ENCODE measurements at regions not wholly inside any gene's neighbourhood (a gene's known extent, or its start where the extent isn't known, plus 50 kb on each side); places are given as distances from the start of the nearest gene placed in this dataset.

DNA sequence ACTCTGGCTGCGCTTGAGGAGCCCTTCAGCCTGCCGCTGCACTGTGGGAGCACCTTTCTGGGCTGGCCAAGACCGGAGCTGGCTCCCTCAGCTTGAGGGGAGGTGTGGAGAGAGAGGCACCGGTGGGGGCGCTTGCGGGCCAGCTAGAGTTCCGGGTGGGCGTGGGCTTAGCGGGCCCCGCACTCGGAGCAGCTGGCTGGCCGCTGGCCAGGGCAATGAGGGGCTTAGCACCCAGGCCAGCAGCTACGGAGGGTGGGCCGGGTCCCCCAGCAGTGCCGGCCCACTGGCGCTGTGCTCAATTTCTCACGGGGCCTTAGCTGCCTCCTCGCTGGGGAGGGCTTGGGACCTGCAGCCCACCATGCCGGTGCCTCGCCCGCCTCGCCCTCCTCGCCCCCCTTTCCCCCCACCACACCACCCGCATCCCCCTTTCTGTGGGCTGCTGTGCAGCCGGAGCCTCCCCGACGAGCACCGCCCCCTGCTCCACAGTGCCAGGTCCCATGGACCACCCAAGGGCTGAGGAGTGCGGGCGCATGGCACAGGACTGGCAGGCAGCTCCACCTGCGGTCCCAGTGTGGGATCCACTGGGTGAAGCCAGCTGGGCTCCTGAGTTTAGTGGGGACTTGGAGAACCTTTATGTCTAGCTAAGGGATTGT is 954.5 kb downstream of the DTWD2 start:
- H3K9me3 ChIP-seq: no peaks in the 10 kb centered on the region
- no peak for DNase-seq
- TF ChIP-seq, protein P1, sequence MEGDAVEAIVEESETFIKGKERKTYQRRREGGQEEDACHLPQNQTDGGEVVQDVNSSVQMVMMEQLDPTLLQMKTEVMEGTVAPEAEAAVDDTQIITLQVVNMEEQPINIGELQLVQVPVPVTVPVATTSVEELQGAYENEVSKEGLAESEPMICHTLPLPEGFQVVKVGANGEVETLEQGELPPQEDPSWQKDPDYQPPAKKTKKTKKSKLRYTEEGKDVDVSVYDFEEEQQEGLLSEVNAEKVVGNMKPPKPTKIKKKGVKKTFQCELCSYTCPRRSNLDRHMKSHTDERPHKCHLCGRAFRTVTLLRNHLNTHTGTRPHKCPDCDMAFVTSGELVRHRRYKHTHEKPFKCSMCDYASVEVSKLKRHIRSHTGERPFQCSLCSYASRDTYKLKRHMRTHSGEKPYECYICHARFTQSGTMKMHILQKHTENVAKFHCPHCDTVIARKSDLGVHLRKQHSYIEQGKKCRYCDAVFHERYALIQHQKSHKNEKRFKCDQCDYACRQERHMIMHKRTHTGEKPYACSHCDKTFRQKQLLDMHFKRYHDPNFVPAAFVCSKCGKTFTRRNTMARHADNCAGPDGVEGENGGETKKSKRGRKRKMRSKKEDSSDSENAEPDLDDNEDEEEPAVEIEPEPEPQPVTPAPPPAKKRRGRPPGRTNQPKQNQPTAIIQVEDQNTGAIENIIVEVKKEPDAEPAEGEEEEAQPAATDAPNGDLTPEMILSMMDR (IDR thresholded peaks at IDR 0.05): no peak
- TF ChIP-seq POLR2A (IDR thresholded peaks at IDR 0.05): no peak

DNA sequence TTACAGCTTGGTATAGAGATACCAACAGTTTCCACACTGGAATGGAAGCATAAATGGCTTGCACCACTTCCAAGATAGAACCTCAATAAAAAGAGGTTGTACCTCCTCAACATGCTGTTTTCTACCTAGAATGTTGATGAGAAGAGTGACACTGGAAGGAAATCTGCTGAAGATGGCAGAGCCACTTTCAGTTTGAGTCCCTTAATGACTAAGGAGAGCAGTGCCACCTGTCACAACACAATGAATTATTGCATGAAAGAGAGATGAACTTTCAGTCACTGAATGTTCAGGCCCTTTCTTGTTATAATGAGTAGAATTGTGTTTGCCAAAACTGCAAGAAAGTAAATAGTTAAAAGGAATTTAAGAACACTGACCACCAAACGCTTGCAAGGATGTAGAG is 958.5 kb downstream of the DTWD2 start:
- H3K4me1 ChIP-seq: no peaks in the 10 kb centered on the region
- H3K36me3 ChIP-seq: no peaks in the 10 kb centered on the region
- H3K9me3 ChIP-seq: no peaks in the 10 kb centered on the region
- H3K27ac ChIP-seq: no peak overlapping the region
- no peak for DNase-seq
- TF ChIP-seq, protein P1 (IDR thresholded peaks at IDR 0.05): no peak
- no peak for TF ChIP-seq POLR2A (IDR thresholded peaks at IDR 0.05)
- H3K27me3 ChIP-seq: no peaks in the 10 kb centered on the region
- no peak overlapping the region for H3K4me3 ChIP-seq

More for the DNA sequence above, 954.5 kb downstream of the DTWD2 start:
- no peak overlapping the region for H3K27ac ChIP-seq
- H3K4me1 ChIP-seq: no peaks in the 10 kb centered on the region
- H3K27me3 ChIP-seq: no peaks in the 10 kb centered on the region
- H3K4me3 ChIP-seq: no peak overlapping the region
- no peaks in the 10 kb centered on the region for H3K36me3 ChIP-seq

DNA sequence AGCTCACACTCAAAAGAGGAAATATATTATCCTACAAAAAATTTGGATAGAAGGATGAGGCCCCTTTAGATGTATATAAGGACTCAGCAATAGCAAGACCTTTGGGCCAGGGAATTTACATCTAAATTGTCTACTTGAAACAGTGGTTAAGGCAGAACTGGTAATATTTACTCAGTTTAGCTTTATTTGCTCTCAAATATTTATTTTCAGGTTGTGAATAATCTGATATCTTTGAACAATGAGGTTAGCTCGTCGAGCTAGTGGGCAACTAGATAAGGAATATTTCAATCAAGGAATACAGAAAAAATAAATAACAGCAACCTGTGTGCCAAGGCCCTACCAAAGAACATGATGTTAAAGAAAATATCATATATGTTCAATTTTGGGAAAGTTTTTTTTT is 966.3 kb downstream of the DTWD2 start:
- no peak overlapping the region for H3K27ac ChIP-seq
- no peaks in the 10 kb centered on the region for H3K36me3 ChIP-seq
- H3K4me3 ChIP-seq: no peak overlapping the region
- DNase-seq: no peak
- no peaks in the 10 kb centered on the region for H3K4me1 ChIP-seq
- TF ChIP-seq, protein P1 (IDR thresholded peaks at IDR 0.05): no peak
- no peak for TF ChIP-seq POLR2A (IDR thresholded peaks at IDR 0.05)
- no peaks in the 10 kb centered on the region for H3K9me3 ChIP-seq
- H3K27me3 ChIP-seq: no peaks in the 10 kb centered on the region

DNA sequence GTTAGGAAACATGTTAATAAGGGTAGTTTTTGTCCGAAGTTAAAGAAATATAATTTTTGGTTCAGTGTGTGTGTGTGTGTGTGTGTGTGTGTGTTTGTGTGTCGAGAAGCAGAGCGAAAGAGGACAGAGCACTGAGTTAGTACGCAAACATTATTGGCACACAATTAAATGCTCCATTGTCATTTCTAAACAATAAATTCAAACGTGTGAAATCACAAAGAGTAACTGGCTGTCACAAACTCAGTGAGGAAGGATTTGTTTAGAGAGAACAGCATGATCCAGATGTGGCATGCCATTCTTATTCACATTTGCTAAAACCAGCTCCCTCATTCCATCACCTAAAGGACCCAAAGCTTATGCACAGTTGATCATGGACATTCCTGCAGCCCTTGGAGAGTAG is 970.8 kb downstream of the DTWD2 start:
- H3K36me3 ChIP-seq: no peaks in the 10 kb centered on the region
- H3K27ac ChIP-seq: no peak overlapping the region
- H3K27me3 ChIP-seq: no peaks in the 10 kb centered on the region
- H3K4me3 ChIP-seq: no peak overlapping the region
- H3K9me3 ChIP-seq: no peaks in the 10 kb centered on the region
- no peaks in the 10 kb centered on the region for H3K4me1 ChIP-seq
- no peak for TF ChIP-seq POLR2A (IDR thresholded peaks at IDR 0.05)
- TF ChIP-seq, protein P1 (IDR thresholded peaks at IDR 0.05): no peak
- DNase-seq: no peak

DNA sequence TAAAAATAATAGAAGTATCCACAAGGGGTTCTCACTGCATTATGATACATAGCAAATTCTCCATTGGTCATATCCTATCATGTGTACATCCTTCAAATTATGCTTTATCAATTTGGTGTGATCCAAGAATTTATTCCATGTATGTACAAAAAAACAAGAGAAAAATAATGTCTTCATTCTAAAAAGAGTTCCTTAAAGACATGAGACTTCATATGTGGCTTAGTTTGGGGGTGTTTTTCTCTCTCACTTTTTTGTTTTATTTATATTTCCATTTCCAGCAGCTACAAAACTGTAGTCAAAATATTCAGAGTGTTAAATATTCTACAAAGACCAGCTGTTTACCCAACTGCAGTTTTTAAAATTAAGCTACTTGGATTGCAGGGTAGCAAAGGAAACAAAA is 972.0 kb downstream of the DTWD2 start:
- Histone ChIP-seq H3K27ac (no peak overlapping the region), H3K4me3 (no peak overlapping the region), H3K4me1 (no peaks in the 10 kb centered on the region), H3K9me3 (no peaks in the 10 kb centered on the region), H3K27me3 (no peaks in the 10 kb centered on the region), H3K36me3 (no peaks in the 10 kb centered on the region)
- no peak for DNase-seq
- TF ChIP-seq, protein P1 (IDR thresholded peaks at IDR 0.05): no peak
- no peak for TF ChIP-seq POLR2A (IDR thresholded peaks at IDR 0.05)

DNA sequence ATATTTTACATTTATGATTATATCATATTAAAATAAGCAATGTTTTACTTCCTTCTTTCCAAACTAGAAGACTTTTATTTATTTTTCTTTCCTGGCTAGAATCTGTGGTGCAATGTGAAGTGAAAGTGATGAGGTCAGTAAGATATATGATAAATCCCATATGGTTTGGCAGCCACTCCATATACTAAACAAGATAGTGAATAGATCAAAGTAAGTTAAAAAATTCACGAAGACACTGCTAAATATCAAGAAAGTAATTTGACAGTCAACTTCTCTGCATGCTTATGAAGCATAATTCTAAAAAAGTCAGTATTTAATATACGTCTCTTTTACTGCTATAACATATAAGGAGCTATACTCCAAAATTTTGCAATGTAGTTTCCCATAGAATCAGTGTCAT is 972.8 kb downstream of the DTWD2 start:
- no peaks in the 10 kb centered on the region for H3K36me3 ChIP-seq
- no peaks in the 10 kb centered on the region for H3K9me3 ChIP-seq
- no peak overlapping the region for H3K4me3 ChIP-seq
- TF ChIP-seq POLR2A (IDR thresholded peaks at IDR 0.05): no peak
- TF ChIP-seq, protein P1 (IDR thresholded peaks at IDR 0.05): no peak
- no peaks in the 10 kb centered on the region for H3K4me1 ChIP-seq
- DNase-seq: no peak
- H3K27me3 ChIP-seq: no peaks in the 10 kb centered on the region
- H3K27ac ChIP-seq: no peak overlapping the region

All from Peyer's patch (tissue), 4 donors.